Erythroblast (primary cell): ENCODE measurements at regions not wholly inside any gene's neighbourhood (a gene's known extent, or its start where the extent isn't known, plus 50 kb on each side); places are given as distances from the start of the nearest gene placed in this dataset.
A peak's percentile ranks its signal among the peaks of the same experiment; 100 is the strongest.

Source experiments
- DNase-seq, 2 experiments: peaks; one replicate each; lab custom pipeline; 2025; lab: John Stamatoyannopoulos, UW
- GATA1 ChIP-seq: IDR thresholded peaks from 2 replicates; pipeline ENCODE4 v1.6.1; 2011; ENCODE audit warnings: low read depth, mild to moderate bottlenecking, control low read depth, low read length, moderate library complexity
- POLR2A ChIP-seq: IDR thresholded peaks from 2 replicates; pipeline ENCODE4 v1.6.1; 2011; ENCODE audit warnings: mild to moderate bottlenecking, low read length

DNA sequence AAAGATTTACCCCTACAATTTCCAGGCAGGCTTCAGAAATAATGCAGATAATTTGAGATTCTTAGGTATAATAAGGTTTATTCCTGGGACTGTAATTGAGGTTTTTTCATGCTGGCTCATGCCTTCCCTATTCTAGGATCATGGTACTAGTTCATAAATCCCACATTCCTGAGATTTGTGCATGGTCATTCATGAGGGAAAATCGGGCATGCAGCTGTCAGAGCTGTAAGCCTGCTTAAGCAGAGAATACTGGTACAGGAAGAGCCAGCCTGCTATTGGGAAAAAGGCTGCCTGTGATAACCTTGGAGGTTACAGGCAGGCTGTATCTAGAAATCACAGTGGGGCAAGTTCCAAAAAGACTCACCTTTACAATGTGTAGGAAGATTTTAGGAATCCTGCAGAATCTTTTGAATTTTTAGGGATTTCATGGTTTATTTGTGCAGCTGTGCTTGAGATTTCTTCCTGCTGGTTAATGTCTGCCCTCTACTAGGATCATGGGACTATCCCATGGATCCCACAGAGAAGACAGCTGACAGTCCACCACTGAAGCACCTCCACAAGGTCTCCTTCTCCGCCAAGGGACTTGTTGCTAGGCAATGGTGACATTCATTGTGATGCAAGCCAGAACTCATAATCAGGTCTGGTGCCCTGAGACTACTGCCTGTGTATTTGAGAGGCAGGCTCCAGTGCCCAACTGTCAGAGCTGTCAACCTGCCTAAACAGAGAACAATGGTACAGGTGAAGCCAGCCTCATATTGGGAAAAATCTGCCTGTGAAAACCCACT is 646.2 kb upstream of the TSPY4 start:
- no peak for TF ChIP-seq POLR2A
- TF ChIP-seq GATA1, result no peak
- DNase-seq, result no peak

DNA sequence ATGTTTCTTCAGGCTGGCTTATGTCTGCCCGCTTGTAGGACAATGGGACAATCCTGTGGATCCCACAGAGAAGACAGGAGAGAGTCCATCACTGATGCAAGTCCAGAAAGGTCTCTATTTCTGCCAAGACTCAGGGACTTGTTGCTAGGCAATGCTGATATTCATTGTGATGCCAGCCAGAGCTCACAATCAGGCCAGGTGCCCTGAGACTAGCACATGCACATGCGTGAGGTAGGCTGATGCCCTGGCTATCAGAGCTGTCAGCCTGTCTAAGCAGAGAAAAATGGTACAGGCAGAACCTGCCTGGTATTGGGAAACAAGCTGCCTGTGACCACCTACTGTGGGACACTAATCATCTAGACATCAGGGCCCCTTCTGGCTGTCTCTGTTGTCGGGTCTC is 638.7 kb upstream of the TSPY4 start:
- TF ChIP-seq GATA1 (no peak), POLR2A (no peak)
- no peak for DNase-seq

DNA sequence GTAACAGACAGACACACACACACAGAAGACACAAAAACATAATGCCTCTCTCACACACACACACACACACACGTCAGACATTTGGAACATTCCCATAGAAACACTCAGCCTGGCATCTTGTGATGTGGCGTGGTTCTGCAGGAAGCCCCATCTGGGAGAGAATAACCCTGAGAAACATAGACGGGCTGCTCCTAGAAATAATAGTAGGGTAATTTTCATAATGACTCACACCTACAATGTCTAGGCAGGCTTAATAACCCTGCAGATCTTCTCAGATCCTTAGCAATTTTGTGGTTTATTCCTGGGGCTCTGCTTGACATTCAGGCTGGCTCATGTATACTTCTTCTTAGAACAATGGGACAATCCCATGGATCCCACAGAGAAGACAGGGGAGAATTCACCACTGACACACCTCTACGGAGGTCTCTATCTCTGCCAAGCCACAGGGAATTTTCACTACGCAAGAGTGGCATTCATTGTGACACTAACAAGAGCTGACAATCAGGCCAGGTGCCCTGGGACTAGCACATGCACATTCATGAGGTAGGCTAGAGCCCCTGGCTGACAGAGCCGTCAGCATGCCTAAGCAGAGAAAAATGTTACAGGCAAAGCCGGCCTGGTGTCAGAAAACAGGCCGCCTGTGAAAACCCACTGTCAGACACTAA is 631.5 kb upstream of the TSPY4 start:
- no peak for TF ChIP-seq POLR2A
- no peak for TF ChIP-seq GATA1
- no peak for DNase-seq

DNA sequence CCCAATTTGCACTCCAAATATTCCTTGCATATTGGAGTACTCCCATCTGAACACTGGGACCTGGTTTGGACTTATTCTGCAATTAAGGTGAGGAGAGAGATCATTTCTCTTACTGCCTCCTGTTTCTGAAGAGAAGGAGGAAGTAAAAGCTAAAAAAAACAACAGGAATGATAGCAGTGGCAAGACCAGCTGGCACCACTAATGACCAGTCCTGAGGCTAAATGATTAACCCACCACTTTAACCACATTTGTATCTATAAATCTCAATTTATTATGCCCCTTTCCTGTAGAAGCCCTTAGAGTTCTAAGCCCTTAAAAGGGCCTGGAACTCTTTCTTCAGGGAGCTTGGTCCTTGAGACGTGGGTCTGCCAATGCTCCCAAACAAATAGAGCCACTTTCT is 625.0 kb upstream of the TSPY4 start:
- no peak for TF ChIP-seq GATA1
- TF ChIP-seq POLR2A, result no peak
- no peak for DNase-seq

DNA sequence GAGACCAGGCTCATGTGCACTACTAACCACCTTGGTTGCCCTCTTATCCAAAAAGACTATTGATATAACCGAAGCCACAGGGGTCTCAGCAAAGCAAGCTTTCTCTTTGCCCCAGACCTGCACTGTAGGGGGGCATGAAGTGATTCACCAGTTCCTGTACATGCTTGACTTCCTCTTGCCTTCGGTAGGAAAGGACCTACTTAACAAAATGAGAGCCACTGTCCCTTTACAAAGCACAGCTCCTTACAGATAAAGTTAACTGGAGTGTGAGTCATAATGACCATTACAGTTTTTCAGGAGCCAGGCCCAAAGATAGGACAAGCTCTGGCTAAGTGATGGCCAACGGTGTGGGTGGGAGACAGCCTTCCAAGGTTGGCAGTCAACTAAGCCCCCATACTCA is 622.0 kb upstream of the TSPY4 start:
- TF ChIP-seq GATA1 (no peak), POLR2A (no peak)
- DNase-seq, result no peak

DNA sequence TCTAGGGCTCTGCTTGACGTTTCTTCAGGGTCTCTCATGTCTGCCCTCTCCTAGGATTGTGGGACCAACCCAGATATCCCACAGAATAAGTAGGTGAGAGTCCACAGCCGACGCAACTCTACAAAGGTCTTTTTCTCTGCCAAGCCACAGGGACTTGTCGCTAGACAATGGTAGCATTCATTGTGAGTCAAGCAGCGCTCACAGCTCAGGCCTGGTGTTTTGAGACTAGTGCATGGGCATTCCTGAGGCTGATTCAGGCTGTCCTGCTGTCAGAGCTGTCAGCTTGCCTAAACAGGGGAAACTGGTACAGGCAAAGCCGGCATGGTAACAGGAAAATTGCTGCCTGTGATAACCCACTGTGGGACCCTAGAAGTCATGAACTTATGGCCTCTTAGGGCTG is 610.6 kb upstream of the TSPY4 start:
- TF ChIP-seq GATA1, result no peak
- TF ChIP-seq POLR2A, result no peak
- no peak for DNase-seq

DNA sequence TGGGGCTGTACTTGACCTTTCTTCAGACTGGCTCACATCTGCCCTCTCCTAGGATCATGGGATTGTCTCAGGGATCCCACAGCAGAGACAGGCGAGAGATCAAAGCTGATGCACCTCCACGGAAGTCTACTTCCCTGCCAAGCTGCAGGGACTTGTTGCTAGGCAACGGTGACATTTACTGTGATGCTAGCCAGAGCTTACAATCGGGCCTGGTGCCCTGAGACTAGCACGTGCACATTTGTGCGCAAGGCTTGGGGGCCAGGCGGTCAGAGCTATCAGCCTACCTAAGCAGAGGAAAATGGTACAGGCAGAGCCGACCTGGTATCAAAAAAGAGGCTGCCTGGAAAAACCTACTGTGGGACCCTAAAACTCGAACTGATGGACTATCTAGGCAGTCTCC is 607.3 kb upstream of the TSPY4 start:
- TF ChIP-seq POLR2A (no peak), GATA1 (no peak)
- no peak for DNase-seq

DNA sequence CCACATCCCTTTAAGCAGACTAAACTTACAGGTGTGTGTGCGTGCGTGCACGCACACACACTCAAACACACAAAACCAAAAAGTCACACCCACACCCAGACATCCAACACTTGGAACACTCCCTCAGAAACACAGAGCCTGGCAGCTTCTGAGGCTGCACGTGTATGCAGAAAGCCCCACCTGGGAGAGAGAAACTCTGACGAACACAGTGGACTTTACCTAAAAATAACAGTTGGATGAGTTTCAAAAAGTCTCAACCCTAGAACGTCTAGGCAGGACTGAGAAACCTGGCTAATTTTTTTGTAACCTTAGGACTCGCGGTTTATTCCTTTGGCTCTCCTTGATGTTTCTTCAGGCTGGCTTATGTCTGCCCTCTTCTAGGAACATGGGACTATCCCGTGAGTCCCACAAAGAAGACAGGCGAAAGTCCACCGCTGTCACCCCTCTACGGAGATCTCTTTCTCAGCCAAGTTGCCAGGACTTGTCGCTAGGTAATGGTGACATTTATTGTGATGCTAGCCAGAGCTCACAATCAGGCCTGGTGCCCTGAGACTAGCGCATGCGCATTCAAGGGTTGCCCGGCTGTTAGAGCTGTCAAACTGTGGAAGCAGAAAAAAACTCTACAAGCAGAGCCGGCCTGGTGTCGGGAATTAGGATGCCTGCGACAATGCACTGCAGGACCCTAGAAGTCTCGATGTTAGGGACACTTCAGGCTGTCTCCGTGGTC is 595.8 kb upstream of the TSPY4 start:
- no peak for DNase-seq
- TF ChIP-seq GATA1 (no peak), POLR2A (no peak)

DNA sequence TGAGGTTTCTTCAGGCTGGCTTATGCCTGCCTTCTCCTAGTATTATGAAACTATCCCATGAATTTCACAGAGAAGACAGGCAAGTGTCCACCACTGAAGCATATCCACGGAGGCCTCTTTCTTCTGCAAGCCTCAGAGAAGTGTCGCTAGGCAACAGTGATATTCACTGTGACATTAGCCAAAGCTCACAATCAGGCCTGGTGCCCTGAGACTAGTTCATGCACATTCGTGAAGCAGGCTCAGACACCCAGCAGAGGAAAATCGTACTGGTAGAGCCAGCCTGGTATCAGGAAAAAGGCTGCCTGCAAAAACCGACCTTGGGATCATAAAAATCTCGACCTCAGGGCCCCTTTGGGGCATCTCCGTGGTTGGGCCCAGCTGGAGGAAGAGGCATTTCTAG is 573.1 kb upstream of the TSPY4 start:
- no peak for DNase-seq
- no peak for TF ChIP-seq GATA1
- no peak for TF ChIP-seq POLR2A

DNA sequence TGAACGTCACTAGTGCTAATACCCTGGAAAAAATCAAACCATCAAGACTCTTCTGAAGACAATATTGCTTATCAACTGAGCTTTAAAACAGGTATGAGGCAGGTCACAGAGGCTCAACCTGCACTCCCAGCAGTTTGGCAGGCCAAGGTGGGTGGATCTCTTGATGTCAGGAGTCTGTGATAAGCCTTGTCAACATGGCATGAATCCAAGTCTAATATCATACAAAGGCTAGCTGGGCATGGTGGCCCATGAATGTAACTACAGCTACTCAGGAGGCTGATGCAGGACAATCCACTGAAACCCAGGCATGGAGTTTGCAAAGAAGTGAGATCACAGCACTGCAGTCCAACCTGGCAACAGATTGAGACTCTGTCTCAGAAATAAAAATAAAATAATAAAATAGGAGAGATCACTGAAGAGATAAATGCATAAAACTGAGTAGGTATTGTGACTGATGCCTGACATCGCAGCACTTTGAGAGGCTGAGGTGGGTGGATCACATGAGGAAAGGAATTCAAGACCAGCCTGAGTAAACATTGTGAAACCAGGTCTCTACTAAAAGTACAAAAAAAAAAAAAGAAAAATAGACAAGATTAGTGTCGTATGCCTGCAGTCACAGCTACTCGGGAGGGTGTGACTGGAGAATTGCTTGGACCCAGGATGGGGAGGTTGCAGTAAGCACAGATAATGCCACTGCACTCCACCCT is 555.9 kb upstream of the TSPY4 start:
- DNase-seq, result peak in 1 of 2 experiments; percentile 0
- TF ChIP-seq POLR2A (no peak), GATA1 (no peak)

DNA sequence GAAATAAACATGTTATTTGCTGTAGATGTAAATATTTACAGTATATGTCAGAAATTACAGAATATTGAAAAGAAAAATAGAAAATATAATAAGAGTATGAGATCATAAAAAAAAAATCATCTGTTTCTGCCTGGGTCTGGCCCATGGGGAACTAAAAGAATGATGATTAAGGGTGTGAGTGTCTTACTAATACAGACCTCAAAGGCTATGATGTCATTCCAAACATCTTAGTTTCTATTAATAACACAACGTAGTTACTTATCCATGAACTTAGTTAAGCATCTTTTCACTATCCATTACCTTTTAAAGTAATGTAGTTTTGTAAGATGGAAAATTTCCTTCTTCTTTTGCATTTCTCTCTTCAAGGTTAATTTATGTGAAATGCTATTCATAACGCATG is 542.7 kb upstream of the TSPY4 start:
- no peak for DNase-seq
- no peak for TF ChIP-seq GATA1
- TF ChIP-seq POLR2A, result no peak

DNA sequence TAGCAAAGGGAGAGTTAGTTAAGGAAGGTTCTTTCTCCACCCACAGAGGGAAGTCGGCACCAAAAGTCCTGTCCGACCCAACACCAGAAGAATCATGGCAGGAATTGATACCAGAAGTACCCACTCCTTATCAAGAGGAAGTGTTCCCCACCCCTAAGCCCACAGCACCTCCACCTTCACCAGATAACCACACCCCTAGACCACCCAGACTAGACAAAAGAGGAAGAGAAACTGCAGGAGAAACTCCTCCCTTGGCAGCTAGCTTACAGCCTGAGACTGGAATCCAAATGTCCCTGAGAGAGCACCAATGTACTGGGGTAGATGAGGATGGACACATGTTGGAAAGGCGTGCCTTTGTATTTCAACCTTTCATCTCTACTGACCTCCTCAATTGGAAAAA is 532.9 kb upstream of the TSPY4 start:
- DNase-seq, result no peak
- TF ChIP-seq POLR2A (no peak), GATA1 (no peak)

DNA sequence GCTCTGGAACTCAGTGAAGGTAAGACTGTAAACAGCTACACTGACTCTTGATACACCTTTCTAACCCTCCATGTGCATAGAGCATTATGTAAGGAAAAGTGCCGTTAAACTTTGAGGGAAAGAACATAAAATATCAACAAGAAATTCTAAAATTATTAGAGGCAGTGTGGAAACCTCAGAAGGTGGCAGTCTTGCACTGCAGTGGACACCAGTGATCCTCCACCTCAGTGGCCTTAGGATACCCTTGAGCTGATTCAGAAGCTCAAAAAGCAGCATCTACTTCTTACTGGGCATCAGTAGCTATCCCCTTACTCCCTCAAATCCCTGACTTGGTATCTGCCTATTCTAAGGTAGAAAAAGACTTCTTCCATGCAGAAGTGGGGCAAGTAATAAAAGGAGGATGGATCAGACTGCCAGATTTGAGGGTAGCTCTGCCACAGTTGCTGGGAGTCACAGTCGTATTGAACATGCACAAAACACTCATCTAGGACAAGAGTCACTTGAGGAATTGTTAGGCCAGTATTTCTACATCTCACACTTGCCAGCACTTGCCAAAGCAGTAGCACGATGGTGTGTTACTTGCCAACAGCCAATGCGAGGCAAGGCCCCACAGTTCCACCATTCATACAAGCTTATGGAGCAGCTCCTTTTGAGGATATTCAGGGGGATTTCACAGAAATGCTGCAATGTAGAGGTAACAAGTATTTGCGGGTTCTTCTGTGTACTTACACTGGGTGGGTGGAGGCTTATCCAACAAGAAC is 529.4 kb upstream of the TSPY4 start:
- DNase-seq, result no peak
- TF ChIP-seq GATA1, result no peak
- TF ChIP-seq POLR2A, result no peak

DNA sequence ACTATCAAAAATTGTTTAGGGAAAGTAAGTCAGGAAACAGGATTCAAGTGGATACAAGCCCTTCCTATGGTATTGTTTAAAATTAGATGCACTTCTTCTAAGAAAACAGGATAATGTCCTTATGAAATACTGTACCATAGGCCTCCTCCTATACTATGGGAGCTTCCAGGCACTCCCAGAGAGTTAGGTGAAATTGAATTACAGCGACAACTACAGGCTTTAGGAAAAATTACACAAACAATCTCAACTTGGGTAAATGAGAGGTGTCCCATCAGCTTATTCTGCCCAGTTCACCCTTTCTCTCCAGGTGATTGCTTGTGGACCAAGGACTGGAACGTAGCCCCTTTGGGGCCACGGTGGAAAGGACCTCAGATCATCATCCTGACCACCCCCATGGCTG is 528.7 kb upstream of the TSPY4 start:
- TF ChIP-seq POLR2A, result no peak
- TF ChIP-seq GATA1, result no peak
- DNase-seq, result peak in 1 of 2 experiments; percentile 0
